Mucosa of descending colon (tissue), 3 donors: ENCODE measurements at regions not wholly inside any gene's neighbourhood (a gene's known extent, or its start where the extent isn't known, plus 50 kb on each side); places are given as distances from the start of the nearest gene placed in this dataset.

Experiments
- ATAC-seq: fragments of 200-7000 bp; cut with Tn5 transposase; one replicate; pipeline ENCODE4 v1.9.1; 2020; ENCODE audit warnings: mild to moderate bottlenecking, moderate library complexity
- DNase-seq, 3 donors: peaks; one replicate each; pipeline ENCODE4 v3.0.0-alpha.2; 2020
- H3K36me3 ChIP-seq: fragments of 200-600 bp; one replicate; pipeline ENCODE4 v1.8.0; 2021; ENCODE audit warnings: low read depth, mild to moderate bottlenecking
- H3K4me1 ChIP-seq: fragments of 200-600 bp; one replicate; pipeline ENCODE4 v1.8.0; 2021; ENCODE audit warnings: low read depth, mild to moderate bottlenecking
- H3K4me3 ChIP-seq: fragments of 200-600 bp; one replicate; pipeline ENCODE4 v1.8.0; 2021; ENCODE audit warnings: mild to moderate bottlenecking
- H3K9me3 ChIP-seq: fragments of 200-600 bp; one replicate; pipeline ENCODE4 v1.8.0; 2021; ENCODE audit warnings: mild to moderate bottlenecking
- intact Hi-C, 2 donors: fragments of 100-400 bp; cut with DNase I in 1 of 2; cut with micrococcal nuclease in 1 of 2; formaldehyde crosslinking; loops; one replicate each; pipeline versions ENCODE4 v1.11.0 to v1.11.1; 2022; cut with DNase I, micrococcal nuclease
- TF ChIP-seq, protein P1 (sequence below): fragments of 200-600 bp; IDR thresholded peaks from one replicate; pipeline ENCODE4 v1.8.0; 2022; ENCODE audit warnings: antibody characterized with exemption, mild to moderate bottlenecking
- donor health status: DM: no; HTN: no; CAD: no; lungs with moderate emphysema.
- donor health status: DM: no; HTN: no; CAD: no.
- donor health status: DM: no; HTN: yes; CAD: no.

DNA sequence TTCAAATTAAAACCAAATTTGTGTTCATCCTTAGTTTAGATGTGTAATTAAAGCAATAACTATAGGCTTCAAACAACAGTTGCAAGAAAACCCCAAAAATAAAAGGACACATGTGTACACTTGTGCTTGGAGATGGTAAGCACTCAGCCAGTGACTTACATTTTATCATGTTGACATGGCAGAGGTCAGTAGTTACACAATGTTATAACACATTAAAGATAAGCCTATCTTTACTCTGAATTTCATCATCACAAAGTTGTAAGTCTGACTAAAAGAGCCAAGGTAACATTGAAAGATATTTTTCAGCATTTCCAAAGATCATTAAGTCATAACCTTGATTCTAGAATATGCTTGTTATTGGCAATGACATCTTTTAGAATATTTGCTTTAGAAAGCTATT, 98.5 kb upstream of the PNPLA4 start:
- intact Hi-C loops = no loop called here
- no peak overlapping the region for H3K4me3 ChIP-seq
- H3K36me3 ChIP-seq = no peaks in the 10 kb centered on the region
- H3K4me1 ChIP-seq = no peaks in the 10 kb centered on the region
- TF ChIP-seq, protein P1, sequence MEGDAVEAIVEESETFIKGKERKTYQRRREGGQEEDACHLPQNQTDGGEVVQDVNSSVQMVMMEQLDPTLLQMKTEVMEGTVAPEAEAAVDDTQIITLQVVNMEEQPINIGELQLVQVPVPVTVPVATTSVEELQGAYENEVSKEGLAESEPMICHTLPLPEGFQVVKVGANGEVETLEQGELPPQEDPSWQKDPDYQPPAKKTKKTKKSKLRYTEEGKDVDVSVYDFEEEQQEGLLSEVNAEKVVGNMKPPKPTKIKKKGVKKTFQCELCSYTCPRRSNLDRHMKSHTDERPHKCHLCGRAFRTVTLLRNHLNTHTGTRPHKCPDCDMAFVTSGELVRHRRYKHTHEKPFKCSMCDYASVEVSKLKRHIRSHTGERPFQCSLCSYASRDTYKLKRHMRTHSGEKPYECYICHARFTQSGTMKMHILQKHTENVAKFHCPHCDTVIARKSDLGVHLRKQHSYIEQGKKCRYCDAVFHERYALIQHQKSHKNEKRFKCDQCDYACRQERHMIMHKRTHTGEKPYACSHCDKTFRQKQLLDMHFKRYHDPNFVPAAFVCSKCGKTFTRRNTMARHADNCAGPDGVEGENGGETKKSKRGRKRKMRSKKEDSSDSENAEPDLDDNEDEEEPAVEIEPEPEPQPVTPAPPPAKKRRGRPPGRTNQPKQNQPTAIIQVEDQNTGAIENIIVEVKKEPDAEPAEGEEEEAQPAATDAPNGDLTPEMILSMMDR = no peak
- no peaks in the 10 kb centered on the region for H3K9me3 ChIP-seq
- DNase-seq (no peak), ATAC-seq (peak; percentile 52)

DNA sequence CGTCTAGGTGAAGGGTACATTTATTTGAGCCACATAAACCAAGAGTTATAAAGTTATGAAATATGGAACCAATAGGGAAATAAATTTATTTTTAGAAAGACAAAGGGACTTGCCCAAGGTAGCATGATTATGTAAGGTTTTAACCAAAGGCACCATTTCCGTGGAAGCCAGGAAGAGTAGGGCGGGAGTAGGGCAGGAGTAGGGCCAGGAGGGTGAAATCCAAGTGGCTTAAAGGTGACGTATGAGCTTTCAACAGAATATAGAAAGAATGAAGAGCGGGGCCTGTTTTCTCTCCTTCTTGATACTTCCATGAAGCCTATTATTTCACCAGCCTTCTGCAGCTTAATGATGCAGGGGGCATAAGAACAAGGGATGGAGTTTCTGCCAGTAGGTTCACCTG, 91.7 kb upstream of the PNPLA4 start:
- intact Hi-C loops = no loop called here
- TF ChIP-seq, protein P1 = no peak
- no peaks in the 10 kb centered on the region for H3K36me3 ChIP-seq
- ATAC-seq = peak; percentile 59
- no peak overlapping the region for H3K4me3 ChIP-seq
- no peaks in the 10 kb centered on the region for H3K9me3 ChIP-seq
- DNase-seq = no peak
- no peaks in the 10 kb centered on the region for H3K4me1 ChIP-seq

DNA sequence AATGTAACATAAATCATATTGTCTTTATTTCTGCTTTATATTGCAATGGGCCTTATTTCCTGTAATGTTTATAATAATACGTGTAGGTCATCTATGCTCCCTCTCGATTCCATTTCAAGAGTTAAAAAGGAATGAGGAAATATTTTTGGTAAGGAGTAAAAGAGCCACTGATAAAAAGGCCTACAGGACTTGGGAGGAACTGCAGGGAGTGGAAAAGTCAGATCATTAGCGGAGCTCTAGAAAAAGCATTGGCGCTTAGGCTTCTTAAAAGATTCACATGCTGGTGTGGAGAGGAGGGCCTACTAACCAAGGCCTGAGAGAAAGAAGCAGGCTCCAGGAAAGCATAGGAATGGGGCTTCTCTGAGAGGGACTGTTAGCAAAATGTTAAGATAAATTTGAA, 82.9 kb upstream of the PNPLA4 start:
- intact Hi-C loops = no loop called here
- ATAC-seq (no peak), DNase-seq (no peak)
- no peaks in the 10 kb centered on the region for H3K36me3 ChIP-seq
- H3K4me1 ChIP-seq = no peaks in the 10 kb centered on the region
- TF ChIP-seq, protein P1 = no peak
- H3K9me3 ChIP-seq = no peaks in the 10 kb centered on the region
- H3K4me3 ChIP-seq = no peak overlapping the region

DNA sequence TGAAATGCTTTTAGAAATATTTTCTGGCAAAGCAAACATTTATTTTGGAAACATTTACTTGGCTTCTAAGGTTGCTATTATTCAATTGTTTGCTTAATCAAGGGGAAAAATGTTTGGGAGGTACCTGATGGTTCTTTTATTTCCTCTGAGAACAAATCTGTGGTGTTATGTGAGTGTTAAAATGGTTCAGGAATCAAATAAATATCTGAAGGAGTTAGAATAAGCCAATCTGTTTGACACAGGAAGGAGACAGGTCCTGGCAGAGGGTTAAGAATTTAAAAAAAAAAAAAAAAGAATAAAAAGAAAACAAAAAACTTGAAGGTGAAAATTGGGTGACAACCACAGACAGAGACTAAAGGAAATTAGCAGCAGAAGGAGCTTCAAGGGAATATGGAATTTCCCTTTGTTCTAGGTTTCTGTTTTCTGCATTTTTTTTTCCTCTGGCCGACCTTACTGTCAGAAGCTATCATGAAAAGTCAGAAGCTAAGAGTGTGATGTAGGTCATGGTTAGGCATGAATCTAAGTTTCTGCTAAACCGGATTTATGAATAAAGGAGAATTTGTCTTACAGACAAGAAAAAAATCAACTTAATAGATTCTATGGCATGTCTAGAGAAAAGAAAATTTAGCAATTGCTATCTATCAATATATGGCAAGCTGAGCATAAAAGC, 78.6 kb upstream of the PNPLA4 start:
- H3K4me1 ChIP-seq = no peaks in the 10 kb centered on the region
- H3K9me3 ChIP-seq = no peaks in the 10 kb centered on the region
- ATAC-seq (no peak), DNase-seq (no peak)
- H3K4me3 ChIP-seq = no peak overlapping the region
- no peaks in the 10 kb centered on the region for H3K36me3 ChIP-seq
- TF ChIP-seq, protein P1 = no peak
- intact Hi-C loops = no loop called here

DNA sequence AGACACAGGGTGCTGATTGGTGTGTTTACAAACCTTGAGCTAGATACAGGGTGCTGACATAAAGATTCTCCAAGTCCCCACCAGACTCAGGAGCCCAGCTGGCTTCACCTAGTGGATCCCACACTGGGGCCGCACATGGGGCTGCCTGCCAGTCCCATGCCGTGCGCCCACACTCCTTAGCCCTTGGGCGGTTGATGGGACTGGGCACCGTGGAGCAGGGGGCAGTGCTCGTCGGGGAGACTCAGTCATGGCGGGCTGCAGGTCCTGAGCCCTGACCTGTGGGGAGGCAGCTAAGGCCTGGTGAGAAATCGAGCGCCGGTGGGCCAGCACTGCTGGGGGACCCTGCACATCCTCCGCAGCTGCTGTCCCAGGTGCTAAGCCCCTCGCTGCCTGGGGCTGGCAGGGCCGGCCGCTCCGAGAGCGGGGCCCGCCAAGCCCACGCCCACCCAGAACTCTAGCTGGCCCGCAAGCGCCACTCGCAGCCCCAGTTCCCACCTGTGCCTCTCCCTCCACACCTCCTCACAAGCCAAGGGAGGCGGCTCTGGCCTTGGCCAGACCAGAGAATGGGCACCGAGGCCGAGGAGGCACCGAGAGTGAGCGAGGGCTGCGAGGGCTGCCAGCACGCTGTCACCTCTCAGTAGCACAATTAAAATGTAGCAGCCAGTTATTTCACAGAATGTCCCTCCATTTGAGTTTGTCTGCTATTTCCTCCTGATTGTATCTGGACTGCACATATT, 76.1 kb upstream of the PNPLA4 start:
- Histone ChIP-seq H3K4me3 (no peak overlapping the region), H3K9me3 (no peaks in the 10 kb centered on the region), H3K36me3 (no peaks in the 10 kb centered on the region), H3K4me1 (no peaks in the 10 kb centered on the region)
- intact Hi-C loops = no loop called here
- TF ChIP-seq, protein P1 = no peak
- DNase-seq (no peak), ATAC-seq (no peak)
